Activated T-helper 1 cell treated with anti-CD3 and anti-CD28 coated beads, Interleukin-12 subunit alpha, Interleukin-12 subunit beta, Interleukin-2, Interleukin-4 antibody, amounts not matched to agents 30 ng/mL and 10 ng/mL and 1 ng/mL, durations not matched to agents 14 hours and 24 hours and 36 hours (primary cell): ENCODE measurements at regions not wholly inside any gene's neighbourhood (a gene's known extent, or its start where the extent isn't known, plus 50 kb on each side); places are given as distances from the start of the nearest gene placed in this dataset.

Experiments
- DNase-seq: peaks from one replicate; pipeline ENCODE4 v3.0.0; 2021; ENCODE audit warnings: low spot score
- H3K27ac Mint-ChIP-seq: one replicate; pipeline ENCODE4 v1.8.0; 2021; ENCODE audit warnings: mild to moderate bottlenecking, mixed read lengths
- H3K27me3 Mint-ChIP-seq: one replicate; pipeline ENCODE4 v1.8.0; 2022; ENCODE audit warnings: mild to moderate bottlenecking, moderate library complexity, mixed read lengths; ENCODE audit not compliant: insufficient read depth
- H3K36me3 Mint-ChIP-seq: one replicate; pipeline ENCODE4 v1.8.0; 2021; ENCODE audit warnings: low read depth, mixed read lengths
- H3K4me1 Mint-ChIP-seq: one replicate; pipeline ENCODE4 v1.8.0; 2021; ENCODE audit warnings: low read depth, mixed read lengths
- H3K4me3 Mint-ChIP-seq: one replicate; pipeline ENCODE4 v1.8.0; 2021; ENCODE audit warnings: mild to moderate bottlenecking, moderate library complexity, mixed read lengths
- H3K9me3 Mint-ChIP-seq: one replicate; pipeline ENCODE4 v1.8.0; 2021; ENCODE audit warnings: mixed read lengths
- intact Hi-C: fragments of 100-400 bp; cut with micrococcal nuclease; formaldehyde crosslinking; loops from one replicate; pipeline ENCODE4 v1.15.1; 2024

GRCh38 chr2:238701341-238702206, 146.3 kb upstream of the TWIST2 start:
- Mint-ChIP-seq H3K9me3 (no peaks in the 10 kb centered on the region), H3K36me3 (no peaks in the 10 kb centered on the region), H3K27me3 (no peaks in the 10 kb centered on the region), H3K4me3 (no peak overlapping the region), H3K27ac (no peak overlapping the region), H3K4me1 (no peaks in the 10 kb centered on the region)
- intact Hi-C loops: no loop called here
- DNase-seq: no peak

- H3K9me3 Mint-ChIP-seq: no peaks in the 10 kb centered on the region
- no peaks in the 10 kb centered on the region for H3K4me1 Mint-ChIP-seq
- intact Hi-C loops: no loop called here
- no peak overlapping the region for H3K4me3 Mint-ChIP-seq
- H3K27ac Mint-ChIP-seq: no peak overlapping the region
- no peak for DNase-seq
- H3K27me3 Mint-ChIP-seq: peaks cover 2% of the 10 kb centered on the region
- no peaks in the 10 kb centered on the region for H3K36me3 Mint-ChIP-seq
Observed at GRCh38 chr2:238702276-238703052, 145.4 kb upstream of the TWIST2 start.

GRCh38 chr2:238703053-238703415, 144.9 kb upstream of the TWIST2 start:
- intact Hi-C loops: no loop called here
- Mint-ChIP-seq H3K36me3 (no peaks in the 10 kb centered on the region), H3K4me3 (no peak overlapping the region), H3K27me3 (peaks cover 2% of the 10 kb centered on the region), H3K9me3 (no peaks in the 10 kb centered on the region), H3K4me1 (no peaks in the 10 kb centered on the region), H3K27ac (no peak overlapping the region)
- no peak for DNase-seq

GRCh38 chr2:238703436-238703835, 144.4 kb upstream of the TWIST2 start:
- intact Hi-C loops: no loop called here
- Mint-ChIP-seq H3K27me3 (peaks cover 3% of the 10 kb centered on the region), H3K9me3 (no peaks in the 10 kb centered on the region), H3K4me1 (no peaks in the 10 kb centered on the region), H3K36me3 (no peaks in the 10 kb centered on the region), H3K4me3 (no peak overlapping the region), H3K27ac (no peak overlapping the region)
- no peak for DNase-seq

GRCh38 chr2:238704471-238705225, 143.2 kb upstream of the TWIST2 start:
- H3K27ac Mint-ChIP-seq: no peak overlapping the region
- DNase-seq: no peak

GRCh38 chr2:238706163-238706562, 141.7 kb upstream of the TWIST2 start:
- H3K36me3 Mint-ChIP-seq: no peaks in the 10 kb centered on the region
- DNase-seq: no peak
- intact Hi-C loops: no loop called here
- no peak overlapping the region for H3K27ac Mint-ChIP-seq
- no peak overlapping the region for H3K4me3 Mint-ChIP-seq
- H3K9me3 Mint-ChIP-seq: no peaks in the 10 kb centered on the region
- no peaks in the 10 kb centered on the region for H3K4me1 Mint-ChIP-seq
- peaks cover 6% of the 10 kb centered on the region for H3K27me3 Mint-ChIP-seq

More at GRCh38 chr2:238704471-238705225, 143.2 kb upstream of the TWIST2 start:
- Mint-ChIP-seq H3K4me1 (no peaks in the 10 kb centered on the region), H3K27me3 (peaks cover 6% of the 10 kb centered on the region), H3K9me3 (no peaks in the 10 kb centered on the region), H3K36me3 (no peaks in the 10 kb centered on the region), H3K4me3 (no peak overlapping the region)
- intact Hi-C loops: no loop called here

GRCh38 chr2:238706673-238707072, 141.2 kb upstream of the TWIST2 start:
- H3K36me3 Mint-ChIP-seq: no peaks in the 10 kb centered on the region
- H3K27ac Mint-ChIP-seq: no peak overlapping the region
- no peak for DNase-seq

GRCh38 chr2:238709325-238710025, 138.4 kb upstream of the TWIST2 start:
- no peaks in the 10 kb centered on the region for H3K9me3 Mint-ChIP-seq
- intact Hi-C loops: no loop called here
- no peak overlapping the region for H3K4me3 Mint-ChIP-seq
- H3K27me3 Mint-ChIP-seq: peaks cover 6% of the 10 kb centered on the region
- no peaks in the 10 kb centered on the region for H3K4me1 Mint-ChIP-seq
- H3K27ac Mint-ChIP-seq: no peak overlapping the region
- DNase-seq: no peak
- H3K36me3 Mint-ChIP-seq: no peaks in the 10 kb centered on the region

More at GRCh38 chr2:238706673-238707072, 141.2 kb upstream of the TWIST2 start:
- Mint-ChIP-seq H3K9me3 (no peaks in the 10 kb centered on the region), H3K27me3 (peaks cover 6% of the 10 kb centered on the region), H3K4me3 (no peak overlapping the region), H3K4me1 (no peaks in the 10 kb centered on the region)
- intact Hi-C loops: no loop called here

GRCh38 chr2:238710032-238710735, 137.7 kb upstream of the TWIST2 start:
- Mint-ChIP-seq H3K9me3 (no peaks in the 10 kb centered on the region), H3K4me1 (no peaks in the 10 kb centered on the region), H3K36me3 (no peaks in the 10 kb centered on the region), H3K4me3 (no peak overlapping the region), H3K27me3 (peaks cover 6% of the 10 kb centered on the region), H3K27ac (no peak overlapping the region)
- no peak for DNase-seq
- intact Hi-C loops: no loop called here

- no peak for DNase-seq
- H3K4me3 Mint-ChIP-seq: no peak overlapping the region
- H3K36me3 Mint-ChIP-seq: no peaks in the 10 kb centered on the region
- H3K4me1 Mint-ChIP-seq: no peaks in the 10 kb centered on the region
- H3K27ac Mint-ChIP-seq: no peak overlapping the region
- intact Hi-C loops: no loop called here
- peaks cover 6% of the 10 kb centered on the region for H3K27me3 Mint-ChIP-seq
- H3K9me3 Mint-ChIP-seq: no peaks in the 10 kb centered on the region
Observed at GRCh38 chr2:238710787-238711186, 137.1 kb upstream of the TWIST2 start.

- H3K9me3 Mint-ChIP-seq: no peaks in the 10 kb centered on the region
- H3K36me3 Mint-ChIP-seq: no peaks in the 10 kb centered on the region
- intact Hi-C loops: no loop called here
- H3K27ac Mint-ChIP-seq: no peak overlapping the region
- no peak overlapping the region for H3K4me3 Mint-ChIP-seq
- H3K4me1 Mint-ChIP-seq: no peaks in the 10 kb centered on the region
- no peak for DNase-seq
- peaks cover 6% of the 10 kb centered on the region for H3K27me3 Mint-ChIP-seq
Observed at GRCh38 chr2:238711346-238711745, 136.5 kb upstream of the TWIST2 start.

GRCh38 chr2:238712011-238712410, 135.9 kb upstream of the TWIST2 start:
- intact Hi-C loops: no loop called here
- Mint-ChIP-seq H3K4me3 (no peak overlapping the region), H3K4me1 (no peaks in the 10 kb centered on the region), H3K9me3 (no peaks in the 10 kb centered on the region), H3K27me3 (peaks cover 6% of the 10 kb centered on the region), H3K36me3 (no peaks in the 10 kb centered on the region), H3K27ac (no peak overlapping the region)
- DNase-seq: no peak
